Fibroblast of skin of scalp (primary cell): ENCODE measurements at regions not wholly inside any gene's neighbourhood (a gene's known extent, or its start where the extent isn't known, plus 50 kb on each side); places are given as distances from the start of the nearest gene placed in this dataset.
"Not testable (repeated sequence)": the region's sequence is repeated elsewhere in the genome, so short reads cannot be mapped to it uniquely, and the experiment has no call there.

ENCODE experiments used
- DNase-seq: peaks from one replicate; pipeline ENCODE4 v3.0.0-alpha.2; 2013

- no peak for DNase-seq
Observed at GRCh38 chr6:92243315-92243714, 1176.0 kb downstream of the EPHA7 start.

GRCh38 chr6:92231171-92231701 lies 1188.1 kb downstream of the EPHA7 start:
- no peak for DNase-seq

GRCh38 chr6:92219987-92220386 lies 1199.4 kb downstream of the EPHA7 start:
- DNase-seq, result not testable (repeated sequence)

DNA sequence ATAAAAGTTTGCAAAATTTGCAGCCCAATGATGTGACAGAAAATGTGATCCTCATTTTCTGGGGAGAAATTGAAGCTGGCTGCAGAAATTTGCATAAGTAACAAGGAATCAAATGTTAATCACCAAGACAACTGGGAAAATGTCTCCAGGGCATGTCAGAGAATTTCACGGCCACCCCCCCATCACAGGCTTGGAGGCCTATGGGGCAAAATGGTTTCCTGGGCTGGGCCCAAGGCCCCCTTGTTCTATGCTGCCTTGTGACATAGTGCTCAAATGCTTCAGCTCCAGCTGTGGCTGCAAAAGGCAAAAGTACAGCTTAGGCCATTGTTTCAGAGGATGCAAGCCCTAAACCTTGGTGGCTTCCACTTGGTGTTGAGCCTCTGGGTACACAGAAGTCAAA lies 1202.6 kb downstream of the EPHA7 start:
- no peak for DNase-seq

DNA sequence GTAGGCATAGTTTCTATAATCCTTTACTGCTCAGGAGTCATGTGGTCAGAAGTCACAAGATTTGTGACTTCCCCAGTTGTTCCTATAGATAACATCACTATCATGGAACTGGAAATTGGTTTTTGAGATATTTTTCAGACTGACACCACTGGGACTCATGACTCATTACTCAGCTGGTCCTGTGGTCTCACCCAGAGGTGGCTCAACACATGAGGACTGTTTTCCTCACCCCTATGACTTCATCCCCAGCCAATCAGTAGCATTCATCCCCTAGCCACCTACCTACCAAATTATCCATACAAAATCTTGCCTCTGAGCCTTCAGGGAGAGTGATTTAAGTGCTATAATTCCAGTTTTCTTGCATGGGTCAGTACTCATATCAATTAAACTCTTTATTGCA lies 1217.7 kb downstream of the EPHA7 start:
- DNase-seq, result no peak

- DNase-seq, result no peak
Observed at GRCh38 chr6:92196325-92196724, 1223.0 kb downstream of the EPHA7 start.

DNA sequence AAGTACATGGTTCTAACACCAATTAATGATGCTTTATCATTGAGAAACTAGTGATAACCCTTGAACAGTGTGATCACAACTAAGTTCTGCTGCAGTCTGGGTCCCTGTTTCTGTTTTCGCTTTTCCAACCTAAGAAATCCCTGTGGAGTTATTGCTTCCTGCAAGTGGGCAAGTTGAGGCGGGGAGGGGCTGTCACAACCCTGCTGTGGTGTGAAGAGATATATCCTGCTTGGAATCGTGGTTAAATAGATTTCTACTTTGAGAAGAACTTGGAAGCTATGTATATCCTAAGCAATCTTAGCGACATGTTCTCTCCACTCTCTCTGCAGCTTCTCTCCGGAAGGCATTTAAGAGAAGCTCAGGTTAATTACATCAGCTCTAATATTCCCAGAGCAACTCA lies 1223.6 kb downstream of the EPHA7 start:
- DNase-seq, result no peak

DNA sequence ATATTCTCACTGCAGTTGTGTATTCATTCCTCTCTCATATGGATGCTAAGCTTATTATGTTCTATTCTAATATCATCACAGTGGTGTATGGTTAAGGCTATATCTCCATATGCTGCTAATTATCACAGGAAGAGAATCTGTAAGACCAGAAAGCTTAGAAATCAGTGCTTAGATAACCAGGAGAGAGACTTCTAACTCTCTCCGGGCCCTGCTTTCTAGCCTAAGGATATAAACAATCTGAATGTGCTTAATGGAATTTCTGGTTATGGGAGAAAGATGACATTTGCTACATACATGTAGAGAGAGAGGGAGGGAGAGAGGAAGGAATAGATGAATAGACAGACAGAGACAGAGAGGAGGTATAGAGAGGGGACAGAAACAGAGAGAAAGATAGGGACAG lies 1231.3 kb downstream of the EPHA7 start:
- DNase-seq, result no peak

- DNase-seq, result no peak
Observed at GRCh38 chr6:92184933-92185332, 1234.4 kb downstream of the EPHA7 start.

DNA sequence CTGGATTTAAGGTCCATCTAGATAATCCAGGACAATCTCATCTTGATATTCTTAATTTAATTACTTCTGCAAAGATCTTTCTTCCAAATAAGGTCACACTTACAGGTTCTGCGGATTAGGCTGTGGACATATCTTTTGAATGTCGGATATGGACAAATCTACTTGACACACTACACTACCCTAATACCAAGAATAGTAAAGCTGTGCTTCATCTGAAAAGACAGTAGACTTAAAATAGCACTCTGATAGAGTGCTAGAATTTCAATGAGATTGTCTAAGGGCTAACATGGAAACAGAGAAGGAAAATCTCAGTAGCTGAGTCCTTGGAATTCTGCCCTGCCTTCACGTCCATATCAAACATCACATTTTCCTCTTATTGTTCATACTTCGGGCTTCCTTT lies 1238.0 kb downstream of the EPHA7 start:
- DNase-seq, result no peak

DNA sequence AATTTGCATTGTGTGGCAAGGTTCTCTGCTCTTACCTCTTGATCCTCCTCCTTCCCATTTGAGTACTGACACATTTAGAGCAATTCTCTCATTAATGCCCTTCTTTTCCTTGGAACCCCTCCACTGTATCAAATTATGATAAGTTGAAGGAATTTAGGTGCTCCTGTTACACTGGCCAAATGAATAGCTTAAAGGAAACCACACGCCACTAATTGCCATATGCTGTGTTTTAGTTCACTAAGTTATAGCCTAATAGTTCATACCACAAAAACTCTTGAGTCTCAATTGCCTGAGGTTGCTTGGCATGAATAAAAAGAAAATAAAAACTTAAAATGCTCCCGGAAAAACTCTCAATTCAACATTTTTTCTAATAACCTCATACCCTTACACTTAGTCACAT lies 1239.3 kb downstream of the EPHA7 start:
- DNase-seq, result no peak

GRCh38 chr6:92176666-92177065 lies 1242.7 kb downstream of the EPHA7 start:
- no peak for DNase-seq

DNA sequence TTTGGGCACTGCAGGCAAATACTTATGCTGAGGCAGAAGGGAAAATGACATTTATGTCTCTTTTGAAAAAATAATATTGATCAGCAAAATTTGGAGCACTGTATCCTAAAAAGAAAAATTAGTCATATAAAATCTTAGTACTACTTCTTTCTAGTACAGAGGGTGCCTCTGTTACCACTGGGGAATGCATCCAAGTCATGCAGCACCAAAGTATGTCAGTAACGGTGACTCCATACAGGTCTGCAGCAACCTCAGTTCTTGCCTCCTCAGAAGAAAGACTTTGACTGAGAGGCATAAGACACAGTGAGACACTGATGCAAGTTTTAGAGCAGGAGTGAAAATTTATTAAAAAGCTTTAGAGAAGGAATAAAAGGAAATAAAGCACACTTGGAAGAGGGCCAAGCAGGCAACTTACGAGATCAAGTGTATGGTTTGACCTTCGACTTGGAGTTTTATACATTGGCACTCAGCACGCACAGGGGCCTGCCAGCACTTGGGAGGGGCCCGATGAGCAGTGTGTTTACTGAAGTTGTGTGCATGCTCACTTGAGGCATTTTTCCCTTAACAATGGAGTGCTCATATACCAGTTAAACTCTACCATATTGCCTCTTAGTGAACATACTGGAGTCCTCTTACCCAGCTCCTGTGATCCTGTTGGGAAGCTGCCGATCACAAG lies 1244.8 kb downstream of the EPHA7 start:
- no peak for DNase-seq

DNA sequence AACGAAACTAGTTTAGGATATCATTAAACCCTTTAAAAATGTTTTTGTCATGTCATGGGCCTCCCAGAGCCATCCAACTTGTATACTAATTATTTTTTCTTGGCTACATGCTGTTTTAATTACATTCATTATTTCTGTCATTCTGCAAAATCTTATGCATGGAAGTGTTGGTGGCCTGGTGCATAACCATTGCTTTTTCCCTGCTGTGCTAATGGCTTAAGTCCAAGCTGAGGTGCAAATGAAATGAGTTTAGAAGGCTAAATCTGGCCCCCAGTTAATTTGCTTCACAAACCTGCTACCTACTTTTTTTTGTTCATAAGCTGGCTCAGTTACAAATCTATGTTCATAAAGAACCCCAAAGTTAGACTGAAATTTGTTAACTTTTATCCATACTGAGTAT lies 1249.9 kb downstream of the EPHA7 start:
- no peak for DNase-seq

- no peak for DNase-seq
Observed at GRCh38 chr6:92166666-92167065, 1252.7 kb downstream of the EPHA7 start.

DNA sequence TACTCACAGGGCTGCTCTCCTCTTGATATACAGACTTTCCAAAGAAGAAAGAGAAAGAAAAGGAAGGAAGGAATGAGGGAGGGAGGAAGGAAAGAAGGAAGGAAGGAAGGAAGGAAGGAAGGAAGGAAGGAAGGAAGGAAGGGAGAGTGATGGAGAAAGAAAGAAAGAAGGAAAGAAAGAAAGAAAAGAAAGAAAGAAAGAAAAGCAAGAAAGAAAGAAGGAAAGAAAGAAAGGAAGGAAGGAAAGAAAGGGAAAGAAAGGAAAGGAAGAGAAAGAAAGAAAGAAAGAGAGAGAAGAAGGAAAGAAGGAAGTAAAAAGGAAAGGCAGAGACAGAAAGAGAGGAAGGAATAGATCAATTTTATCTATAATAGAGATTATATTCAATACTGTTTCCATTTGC lies 1257.4 kb downstream of the EPHA7 start:
- no peak for DNase-seq

DNA sequence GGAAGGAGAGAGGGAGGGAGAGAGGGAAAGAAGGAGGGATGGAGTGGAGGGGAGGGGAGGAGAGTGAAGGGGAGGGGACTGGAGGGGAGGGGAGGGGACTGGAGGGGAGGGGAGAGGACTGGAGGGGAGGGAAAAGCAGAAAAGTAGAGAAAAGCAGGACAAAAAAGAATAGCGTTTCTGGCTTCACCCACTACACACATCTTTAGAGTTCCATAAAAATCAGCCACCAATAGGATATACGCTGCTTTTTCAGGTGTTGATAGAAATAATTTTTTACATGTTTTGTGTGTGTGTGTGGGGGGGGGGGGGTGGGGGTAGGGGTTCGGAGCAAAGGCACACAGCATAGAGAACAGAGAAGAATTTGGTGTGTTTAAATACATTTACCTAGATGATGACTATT lies 1259.1 kb downstream of the EPHA7 start:
- DNase-seq, result no peak

DNA sequence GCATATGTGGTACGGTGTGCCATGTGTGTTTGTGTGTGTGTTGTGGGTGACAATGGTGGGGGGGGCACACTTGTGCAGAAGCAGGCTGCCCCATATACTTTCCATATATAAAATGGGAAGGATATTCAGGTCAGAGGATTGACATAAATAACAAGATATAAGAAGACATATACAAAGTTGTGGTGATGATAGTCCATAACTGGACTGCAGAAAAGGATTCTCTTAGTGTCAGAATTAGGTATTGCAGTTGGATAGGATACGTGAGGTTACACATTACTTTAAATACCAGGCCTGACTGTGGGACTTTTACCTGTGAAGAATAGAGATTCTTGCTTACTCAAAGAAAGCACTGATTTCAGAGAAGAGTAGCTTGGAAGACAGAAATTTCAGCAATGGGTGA lies 1260.3 kb downstream of the EPHA7 start:
- DNase-seq, result no peak

GRCh38 chr6:92150553-92150952 lies 1268.8 kb downstream of the EPHA7 start:
- DNase-seq, result no peak

DNA sequence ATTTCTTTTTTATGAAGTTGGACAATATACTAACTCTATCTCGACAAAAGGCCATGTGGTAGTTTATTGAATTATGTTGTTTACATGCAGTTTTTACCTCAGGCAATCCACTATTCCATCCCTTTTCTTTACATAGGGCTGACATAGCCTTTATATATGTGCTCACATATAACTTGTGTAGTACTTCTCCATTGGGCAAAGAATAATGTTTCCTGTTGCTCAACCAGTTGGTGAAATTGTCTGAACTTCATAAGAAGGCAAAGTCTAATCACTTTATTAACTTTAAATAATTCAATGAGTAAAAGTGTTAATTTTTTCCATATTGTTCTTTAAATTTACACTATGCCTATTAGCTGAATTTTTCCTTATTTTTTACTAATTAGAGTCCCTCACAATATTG lies 1272.1 kb downstream of the EPHA7 start:
- no peak for DNase-seq

DNA sequence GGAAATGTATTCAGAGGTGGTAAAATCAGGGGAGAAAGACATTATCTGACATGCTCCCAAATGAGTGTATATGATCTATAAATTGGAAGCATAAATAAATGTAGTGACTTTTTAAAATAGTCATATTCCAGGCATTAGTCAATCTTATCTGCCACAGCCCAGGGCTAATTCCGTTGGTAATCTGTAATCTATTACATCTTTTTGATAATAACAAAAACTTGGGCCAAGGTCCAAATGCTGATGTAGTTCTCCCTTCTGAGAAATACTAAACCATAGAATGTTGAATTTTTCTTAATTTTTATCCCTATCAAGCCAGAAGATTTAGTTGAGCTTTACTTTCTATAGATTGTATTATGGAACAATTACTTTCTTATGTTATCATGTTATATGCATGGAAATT lies 1279.8 kb downstream of the EPHA7 start:
- no peak for DNase-seq

- no peak for DNase-seq
Observed at GRCh38 chr6:92132957-92133356, 1286.4 kb downstream of the EPHA7 start.

DNA sequence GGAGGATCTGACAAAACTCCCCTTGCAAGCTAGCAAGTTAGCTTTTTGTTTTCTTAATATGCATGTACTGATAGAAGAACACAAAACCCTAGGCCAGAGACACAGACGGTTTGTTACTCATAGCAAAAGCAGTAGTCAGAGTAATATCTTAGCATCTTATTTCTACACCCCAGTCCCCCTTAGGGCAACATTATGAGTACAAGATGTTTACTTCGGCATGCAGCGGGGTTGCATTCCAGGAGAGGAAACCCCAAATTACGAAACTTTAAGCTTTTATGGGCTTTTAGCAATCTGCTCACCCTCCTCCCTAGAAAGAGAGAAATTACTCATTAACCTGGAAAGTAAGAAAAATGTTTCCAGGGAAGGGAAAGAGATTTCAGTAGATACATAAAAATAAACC lies 1286.9 kb downstream of the EPHA7 start:
- no peak for DNase-seq

- no peak for DNase-seq
Observed at GRCh38 chr6:92130944-92131343, 1288.4 kb downstream of the EPHA7 start.

DNA sequence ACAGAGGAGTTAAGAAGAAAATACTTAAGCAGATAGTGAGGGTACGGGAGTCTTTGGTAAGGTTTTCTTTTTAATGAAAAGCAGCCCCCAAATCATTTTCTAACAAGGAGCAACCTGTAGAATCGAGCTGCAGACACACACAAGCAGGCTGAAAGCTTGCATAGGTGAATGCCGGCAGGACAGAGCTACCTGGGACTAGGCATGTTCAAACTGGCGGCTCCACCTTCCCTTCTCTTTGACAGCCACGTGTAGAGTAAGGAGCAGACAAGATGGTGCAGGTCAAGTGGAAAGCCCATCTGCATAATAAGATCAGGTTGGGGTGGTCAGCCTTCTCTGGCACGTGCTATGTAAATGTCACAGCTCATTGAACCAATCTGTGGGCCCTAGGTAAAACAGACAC lies 1292.4 kb downstream of the EPHA7 start:
- DNase-seq, result no peak
